ENCODE measurements at regions not wholly inside any gene's neighbourhood (a gene's known extent, or its start where the extent isn't known, plus 50 kb on each side); places are given as distances from the start of the nearest gene placed in this dataset.
A peak's percentile ranks its signal among the peaks of the same experiment; 100 is the strongest.

- TF ChIP-seq SOX13 (IDR thresholded peaks at IDR 0.05), result no peak
- TF ChIP-seq SOX13 (CRISPR knock-in tag; conservative IDR thresholded peaks at IDR 0.05 in 1 of 2, IDR thresholded peaks at IDR 0.05 in 1 of 2), result peak in 1 of 2 experiments; percentile 54; a peak in 1 of 4 replicates
- TF ChIP-seq EZH2 (conservative IDR thresholded peaks at IDR 0.05; ENCODE audit: low read depth, low read length), result no peak
- TF ChIP-seq BCL6 (CRISPR knock-in tag; IDR thresholded peaks at IDR 0.05), result peak; percentile 96
- no peak for TF ChIP-seq CBX5 (CRISPR knock-in tag; IDR thresholded peaks at IDR 0.05; ENCODE audit: borderline replicate concordance)
- no peak for TF ChIP-seq ZNF598 (CRISPR knock-in tag; IDR thresholded peaks at IDR 0.05; ENCODE audit: borderline replicate concordance)
- no peak for TF ChIP-seq NAIF1 (CRISPR knock-in tag; IDR thresholded peaks at IDR 0.05; ENCODE audit: borderline replicate concordance)
- no peak for TF ChIP-seq MAF1 (CRISPR knock-in tag; IDR thresholded peaks at IDR 0.05; ENCODE audit: borderline replicate concordance)
- no peak for TF ChIP-seq RBFOX2 (IDR thresholded peaks at IDR 0.05; ENCODE audit: low read depth, low read length)
- 0 out of 2 replicates have a peak, but pooled peaks have one; percentile 40 for TF ChIP-seq MEF2D (CRISPR knock-in tag; IDR thresholded peaks at IDR 0.05)
- TF ChIP-seq ZNF552 (CRISPR knock-in tag; IDR thresholded peaks at IDR 0.05; ENCODE audit: borderline replicate concordance), result no peak
- no peak for TF ChIP-seq ARID2 (CRISPR knock-in tag; IDR thresholded peaks at IDR 0.05; ENCODE audit: borderline replicate concordance)
- TF ChIP-seq RFX3 (CRISPR knock-in tag; IDR thresholded peaks at IDR 0.05), result peak; percentile 53; the same call in 1 of the 2 replicates
- TF ChIP-seq, protein P1, sequence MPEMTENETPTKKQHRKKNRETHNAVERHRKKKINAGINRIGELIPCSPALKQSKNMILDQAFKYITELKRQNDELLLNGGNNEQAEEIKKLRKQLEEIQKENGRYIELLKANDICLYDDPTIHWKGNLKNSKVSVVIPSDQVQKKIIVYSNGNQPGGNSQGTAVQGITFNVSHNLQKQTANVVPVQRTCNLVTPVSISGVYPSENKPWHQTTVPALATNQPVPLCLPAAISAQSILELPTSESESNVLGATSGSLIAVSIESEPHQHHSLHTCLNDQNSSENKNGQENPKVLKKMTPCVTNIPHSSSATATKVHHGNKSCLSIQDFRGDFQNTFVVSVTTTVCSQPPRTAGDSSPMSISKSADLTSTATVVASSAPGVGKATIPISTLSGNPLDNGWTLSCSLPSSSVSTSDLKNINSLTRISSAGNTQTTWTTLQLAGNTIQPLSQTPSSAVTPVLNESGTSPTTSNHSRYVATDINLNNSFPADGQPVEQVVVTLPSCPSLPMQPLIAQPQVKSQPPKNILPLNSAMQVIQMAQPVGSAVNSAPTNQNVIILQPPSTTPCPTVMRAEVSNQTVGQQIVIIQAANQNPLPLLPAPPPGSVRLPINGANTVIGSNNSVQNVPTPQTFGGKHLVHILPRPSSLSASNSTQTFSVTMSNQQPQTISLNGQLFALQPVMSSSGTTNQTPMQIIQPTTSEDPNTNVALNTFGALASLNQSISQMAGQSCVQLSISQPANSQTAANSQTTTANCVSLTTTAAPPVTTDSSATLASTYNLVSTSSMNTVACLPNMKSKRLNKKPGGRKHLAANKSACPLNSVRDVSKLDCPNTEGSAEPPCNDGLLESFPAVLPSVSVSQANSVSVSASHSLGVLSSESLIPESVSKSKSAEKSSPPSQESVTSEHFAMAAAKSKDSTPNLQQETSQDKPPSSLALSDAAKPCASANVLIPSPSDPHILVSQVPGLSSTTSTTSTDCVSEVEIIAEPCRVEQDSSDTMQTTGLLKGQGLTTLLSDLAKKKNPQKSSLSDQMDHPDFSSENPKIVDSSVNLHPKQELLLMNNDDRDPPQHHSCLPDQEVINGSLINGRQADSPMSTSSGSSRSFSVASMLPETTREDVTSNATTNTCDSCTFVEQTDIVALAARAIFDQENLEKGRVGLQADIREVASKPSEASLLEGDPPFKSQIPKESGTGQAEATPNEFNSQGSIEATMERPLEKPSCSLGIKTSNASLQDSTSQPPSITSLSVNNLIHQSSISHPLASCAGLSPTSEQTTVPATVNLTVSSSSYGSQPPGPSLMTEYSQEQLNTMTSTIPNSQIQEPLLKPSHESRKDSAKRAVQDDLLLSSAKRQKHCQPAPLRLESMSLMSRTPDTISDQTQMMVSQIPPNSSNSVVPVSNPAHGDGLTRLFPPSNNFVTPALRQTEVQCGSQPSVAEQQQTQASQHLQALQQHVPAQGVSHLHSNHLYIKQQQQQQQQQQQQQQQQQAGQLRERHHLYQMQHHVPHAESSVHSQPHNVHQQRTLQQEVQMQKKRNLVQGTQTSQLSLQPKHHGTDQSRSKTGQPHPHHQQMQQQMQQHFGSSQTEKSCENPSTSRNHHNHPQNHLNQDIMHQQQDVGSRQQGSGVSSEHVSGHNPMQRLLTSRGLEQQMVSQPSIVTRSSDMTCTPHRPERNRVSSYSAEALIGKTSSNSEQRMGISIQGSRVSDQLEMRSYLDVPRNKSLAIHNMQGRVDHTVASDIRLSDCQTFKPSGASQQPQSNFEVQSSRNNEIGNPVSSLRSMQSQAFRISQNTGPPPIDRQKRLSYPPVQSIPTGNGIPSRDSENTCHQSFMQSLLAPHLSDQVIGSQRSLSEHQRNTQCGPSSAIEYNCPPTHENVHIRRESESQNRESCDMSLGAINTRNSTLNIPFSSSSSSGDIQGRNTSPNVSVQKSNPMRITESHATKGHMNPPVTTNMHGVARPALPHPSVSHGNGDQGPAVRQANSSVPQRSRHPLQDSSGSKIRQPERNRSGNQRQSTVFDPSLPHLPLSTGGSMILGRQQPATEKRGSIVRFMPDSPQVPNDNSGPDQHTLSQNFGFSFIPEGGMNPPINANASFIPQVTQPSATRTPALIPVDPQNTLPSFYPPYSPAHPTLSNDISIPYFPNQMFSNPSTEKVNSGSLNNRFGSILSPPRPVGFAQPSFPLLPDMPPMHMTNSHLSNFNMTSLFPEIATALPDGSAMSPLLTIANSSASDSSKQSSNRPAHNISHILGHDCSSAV (CRISPR knock-in tag; IDR thresholded peaks at IDR 0.05; ENCODE audit: borderline replicate concordance), result no peak
- no peak for TF ChIP-seq NFE2L2 (IDR thresholded peaks at IDR 0.05; ENCODE audit: low read length)
- no peak for TF ChIP-seq ZNF24 (IDR thresholded peaks at IDR 0.05)
- TF ChIP-seq ELF3 (CRISPR knock-in tag; IDR thresholded peaks at IDR 0.05), result no peak
- peak; percentile 96 for TF ChIP-seq NR2F6 (IDR thresholded peaks at IDR 0.05)
- peak; percentile 63; the same call in 1 of the 2 replicates for TF ChIP-seq NR2F6 (CRISPR knock-in tag; IDR thresholded peaks at IDR 0.05)
- no peak for TF ChIP-seq ERF (CRISPR knock-in tag; IDR thresholded peaks at IDR 0.05)
- 0 out of 2 replicates have a peak, but pooled peaks have one; percentile 34 for TF ChIP-seq ZNF33B (CRISPR knock-in tag; IDR thresholded peaks at IDR 0.05)
- TF ChIP-seq ZBTB42 (CRISPR knock-in tag; IDR thresholded peaks at IDR 0.05), result no peak
- TF ChIP-seq, protein P2, sequence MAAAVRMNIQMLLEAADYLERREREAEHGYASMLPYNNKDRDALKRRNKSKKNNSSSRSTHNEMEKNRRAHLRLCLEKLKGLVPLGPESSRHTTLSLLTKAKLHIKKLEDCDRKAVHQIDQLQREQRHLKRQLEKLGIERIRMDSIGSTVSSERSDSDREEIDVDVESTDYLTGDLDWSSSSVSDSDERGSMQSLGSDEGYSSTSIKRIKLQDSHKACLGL (CRISPR knock-in tag; IDR thresholded peaks at IDR 0.05), result no peak
- no peak for TF ChIP-seq BRD4 (CRISPR knock-in tag; IDR thresholded peaks at IDR 0.05)
- TF ChIP-seq ZNF546 (CRISPR knock-in tag; conservative IDR thresholded peaks at IDR 0.05), result no peak
- no peak for TF ChIP-seq SMC3 (IDR thresholded peaks at IDR 0.05; ENCODE audit: low read length)
Measured at GRCh38 chr22:48369789-48370507, 1457.7 kb downstream of the BRD1 start (continued).

Measured in HepG2 (cell line).